ENCODE measurements at regions not wholly inside any gene's neighbourhood (a gene's known extent, or its start where the extent isn't known, plus 50 kb on each side); places are given as distances from the start of the nearest gene placed in this dataset.

DNA sequence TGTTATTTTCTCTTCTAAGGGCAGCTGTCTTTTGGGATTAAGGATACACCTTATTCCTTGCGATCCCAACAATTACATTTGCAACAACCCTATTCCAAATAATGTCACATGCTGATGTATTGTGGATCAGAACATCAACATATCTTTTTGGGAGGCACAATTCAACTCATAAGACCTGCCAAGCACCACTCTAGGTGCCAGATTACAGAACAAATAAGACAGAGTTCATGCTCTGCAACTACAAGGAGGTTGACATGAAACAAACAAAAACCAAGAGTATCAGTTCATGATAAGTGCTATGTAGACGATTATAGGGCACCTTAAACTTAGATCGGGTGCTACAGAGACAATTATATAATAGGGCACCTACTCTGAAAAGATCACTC, 203.2 kb upstream of the SGK1 start:
- TF ChIP-seq YY1 (IDR thresholded peaks at IDR 0.05; ENCODE audit: low read depth, low read length) (no peak), ZNF274 (IDR thresholded peaks at IDR 0.05; ENCODE audit: borderline replicate concordance, extremely low read depth, low read length) (no peak), RNF2 (IDR thresholded peaks at IDR 0.05; ENCODE audit: borderline replicate concordance, low read depth, low read length, missing control alignments, poor library complexity, severe bottlenecking) (no peak), PHF8 (conservative IDR thresholded peaks at IDR 0.05; ENCODE audit: low read depth, low read length) (no peak), EGR1 (IDR thresholded peaks at IDR 0.05; ENCODE audit: borderline replicate concordance, low read depth, low read length) (no peak), EP300 (IDR thresholded peaks at IDR 0.05; ENCODE audit: borderline replicate concordance in 1 of 2, low read depth in 2 of 2, low read length in 2 of 2) (no peak), CEBPB (IDR thresholded peaks at IDR 0.05; ENCODE audit: low read depth, low read length) (no peak), KDM5A (IDR thresholded peaks at IDR 0.05; ENCODE audit: low read length) (no peak), RFX5 (IDR thresholded peaks at IDR 0.05; ENCODE audit: borderline replicate concordance, low read depth, low read length) (no peak)
- TF ChIP-seq, protein P1, sequence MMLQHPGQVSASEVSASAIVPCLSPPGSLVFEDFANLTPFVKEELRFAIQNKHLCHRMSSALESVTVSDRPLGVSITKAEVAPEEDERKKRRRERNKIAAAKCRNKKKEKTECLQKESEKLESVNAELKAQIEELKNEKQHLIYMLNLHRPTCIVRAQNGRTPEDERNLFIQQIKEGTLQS (IDR thresholded peaks at IDR 0.05; ENCODE audit: insufficient read depth, low read depth, low read length): no peak
- TF ChIP-seq, protein P2, sequence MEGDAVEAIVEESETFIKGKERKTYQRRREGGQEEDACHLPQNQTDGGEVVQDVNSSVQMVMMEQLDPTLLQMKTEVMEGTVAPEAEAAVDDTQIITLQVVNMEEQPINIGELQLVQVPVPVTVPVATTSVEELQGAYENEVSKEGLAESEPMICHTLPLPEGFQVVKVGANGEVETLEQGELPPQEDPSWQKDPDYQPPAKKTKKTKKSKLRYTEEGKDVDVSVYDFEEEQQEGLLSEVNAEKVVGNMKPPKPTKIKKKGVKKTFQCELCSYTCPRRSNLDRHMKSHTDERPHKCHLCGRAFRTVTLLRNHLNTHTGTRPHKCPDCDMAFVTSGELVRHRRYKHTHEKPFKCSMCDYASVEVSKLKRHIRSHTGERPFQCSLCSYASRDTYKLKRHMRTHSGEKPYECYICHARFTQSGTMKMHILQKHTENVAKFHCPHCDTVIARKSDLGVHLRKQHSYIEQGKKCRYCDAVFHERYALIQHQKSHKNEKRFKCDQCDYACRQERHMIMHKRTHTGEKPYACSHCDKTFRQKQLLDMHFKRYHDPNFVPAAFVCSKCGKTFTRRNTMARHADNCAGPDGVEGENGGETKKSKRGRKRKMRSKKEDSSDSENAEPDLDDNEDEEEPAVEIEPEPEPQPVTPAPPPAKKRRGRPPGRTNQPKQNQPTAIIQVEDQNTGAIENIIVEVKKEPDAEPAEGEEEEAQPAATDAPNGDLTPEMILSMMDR (IDR thresholded peaks at IDR 0.05; ENCODE audit: control extremely low read depth in 1 of 3, insufficient read depth in 1 of 3, low read depth in 1 of 3, low read length in 3 of 3): no peak
